Upper lobe of right lung (tissue), 1 donor: ENCODE measurements at regions not wholly inside any gene's neighbourhood (a gene's known extent, or its start where the extent isn't known, plus 50 kb on each side); places are given as distances from the start of the nearest gene placed in this dataset.

Source experiments
- ATAC-seq: fragments of 200-7000 bp; cut with Tn5 transposase; one replicate; pipeline ENCODE4 v1.9.1; 2020; ENCODE audit warnings: mild to moderate bottlenecking, moderate library complexity
- DNase-seq: peaks from one replicate; pipeline ENCODE4 v3.0.0-alpha.2; 2020
- H3K27ac ChIP-seq: fragments of 200-600 bp; one replicate; pipeline ENCODE4 v1.8.0; 2022
- H3K27me3 ChIP-seq: fragments of 200-600 bp; one replicate; pipeline ENCODE4 v1.8.0; 2022; ENCODE audit warnings: mild to moderate bottlenecking
- H3K36me3 ChIP-seq: fragments of 200-600 bp; one replicate; pipeline ENCODE4 v1.8.0; 2022
- H3K4me1 ChIP-seq: fragments of 200-600 bp; one replicate; pipeline ENCODE4 v1.8.0; 2022
- H3K4me3 ChIP-seq: fragments of 200-600 bp; one replicate; pipeline ENCODE4 v1.8.0; 2022; ENCODE audit warnings: mild to moderate bottlenecking
- H3K9me3 ChIP-seq: fragments of 200-600 bp; one replicate; pipeline ENCODE4 v1.8.0; 2022
- CTCF ChIP-seq: fragments of 200-600 bp; IDR thresholded peaks from one replicate; pipeline ENCODE4 v1.8.0; 2022; ENCODE audit warnings: antibody characterized with exemption
- intact Hi-C: fragments of 100-400 bp; cut with DNase I; formaldehyde crosslinking; loops from one replicate; pipeline ENCODE4 v1.11.0; 2022
- donor health status: DM: no; HTN: yes; CAD: no; lungs with severe emphysema.

- no peak for DNase-seq
- Histone ChIP-seq H3K4me1 (no peaks in the 10 kb centered on the region), H3K27ac (no peak overlapping the region), H3K36me3 (no peaks in the 10 kb centered on the region), H3K4me3 (no peak overlapping the region), H3K9me3 (no peaks in the 10 kb centered on the region), H3K27me3 (no peaks in the 10 kb centered on the region)
- intact Hi-C loops: no loop called here
- TF ChIP-seq CTCF: no peak
- no peak for ATAC-seq
These were observed 132.3 kb downstream of the CSNK2A3 start for GRCh38 chr11:11220786-11221185.

GRCh38 chr11:11218629-11218986, 134.4 kb downstream of the CSNK2A3 start:
- no peaks in the 10 kb centered on the region for H3K9me3 ChIP-seq
- no peaks in the 10 kb centered on the region for H3K36me3 ChIP-seq
- no peaks in the 10 kb centered on the region for H3K27me3 ChIP-seq
- no peak for TF ChIP-seq CTCF
- no peak overlapping the region for H3K4me3 ChIP-seq
- H3K4me1 ChIP-seq: no peaks in the 10 kb centered on the region
- intact Hi-C loops: no loop called here
- no peak for ATAC-seq
- no peak for DNase-seq
- H3K27ac ChIP-seq: no peak overlapping the region

GRCh38 chr11:11217929-11218628, 135.0 kb downstream of the CSNK2A3 start:
- no peaks in the 10 kb centered on the region for H3K9me3 ChIP-seq
- ATAC-seq (no peak), DNase-seq (no peak)
- no peaks in the 10 kb centered on the region for H3K4me1 ChIP-seq
- H3K27ac ChIP-seq: no peak overlapping the region
- TF ChIP-seq CTCF: no peak
- no peaks in the 10 kb centered on the region for H3K27me3 ChIP-seq
- no peak overlapping the region for H3K4me3 ChIP-seq
- intact Hi-C loops: no loop called here
- no peaks in the 10 kb centered on the region for H3K36me3 ChIP-seq

GRCh38 chr11:11217289-11217928, 135.6 kb downstream of the CSNK2A3 start:
- no peak for ATAC-seq
- no peak for TF ChIP-seq CTCF
- H3K27ac ChIP-seq: no peak overlapping the region
- intact Hi-C loops: no loop called here
- H3K9me3 ChIP-seq: no peaks in the 10 kb centered on the region
- no peaks in the 10 kb centered on the region for H3K36me3 ChIP-seq
- H3K27me3 ChIP-seq: no peaks in the 10 kb centered on the region
- no peak for DNase-seq
- no peaks in the 10 kb centered on the region for H3K4me1 ChIP-seq
- H3K4me3 ChIP-seq: no peak overlapping the region

GRCh38 chr11:11215944-11216343, 137.1 kb downstream of the CSNK2A3 start:
- no peak for ATAC-seq
- H3K4me1 ChIP-seq: no peaks in the 10 kb centered on the region
- no peak overlapping the region for H3K4me3 ChIP-seq
- TF ChIP-seq CTCF: no peak
- intact Hi-C loops: no loop called here
- no peaks in the 10 kb centered on the region for H3K27me3 ChIP-seq
- no peak for DNase-seq
- H3K27ac ChIP-seq: no peak overlapping the region
- H3K36me3 ChIP-seq: no peaks in the 10 kb centered on the region
- H3K9me3 ChIP-seq: no peaks in the 10 kb centered on the region
